Stimulated activated CD4-positive, alpha-beta T cell treated with anti-CD3 and anti-CD28 coated beads, TNF-alpha, amount 100 ng/mL, for 48 hours (primary cell): ENCODE measurements at regions not wholly inside any gene's neighbourhood (a gene's known extent, or its start where the extent isn't known, plus 50 kb on each side); places are given as distances from the start of the nearest gene placed in this dataset.
"Not testable (repeated sequence)": the region's sequence is repeated elsewhere in the genome, so short reads cannot be mapped to it uniquely, and the experiment has no call there.

ENCODE experiments used
- DNase-seq, 3 donors: peaks; one replicate each; pipeline ENCODE4 v3.0.0-alpha.2; 2020; ENCODE audit warnings: low read depth in 3 of 3

GRCh38 chr2:7094231-7094741 lies 177.1 kb downstream of the RNF144A start:
- DNase-seq = no peak

- no peak for DNase-seq
Measured at GRCh38 chr2:7096726-7097352, 179.6 kb downstream of the RNF144A start.

DNA sequence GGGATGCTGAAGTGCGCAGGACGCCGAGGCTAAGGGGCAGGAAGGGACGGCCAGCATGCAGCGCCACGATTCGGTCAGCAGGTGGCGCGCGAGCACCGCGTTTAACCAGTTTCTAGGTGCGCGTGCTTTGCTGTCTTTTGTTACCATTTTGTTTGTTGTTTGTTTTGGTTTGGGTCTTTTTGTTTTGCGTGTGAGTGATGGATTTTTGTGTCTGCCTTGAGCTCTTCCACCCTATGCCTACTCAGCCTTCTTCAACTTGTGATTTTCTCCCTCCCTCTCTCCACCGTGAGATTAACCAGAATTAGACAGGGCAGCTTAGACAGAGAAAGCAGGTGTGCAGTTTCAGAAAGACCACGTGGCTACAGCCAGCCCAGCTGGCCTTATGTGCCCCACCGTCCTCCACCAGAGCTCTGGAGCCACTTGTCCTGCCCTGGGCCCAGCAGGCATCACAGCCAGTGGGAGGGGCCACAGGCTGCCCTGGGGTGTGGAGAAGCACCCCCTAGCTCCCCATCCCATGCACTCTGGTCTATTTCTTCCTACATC lies 180.2 kb downstream of the RNF144A start:
- DNase-seq = peak; percentile 45 to 57 (median 46)

DNA sequence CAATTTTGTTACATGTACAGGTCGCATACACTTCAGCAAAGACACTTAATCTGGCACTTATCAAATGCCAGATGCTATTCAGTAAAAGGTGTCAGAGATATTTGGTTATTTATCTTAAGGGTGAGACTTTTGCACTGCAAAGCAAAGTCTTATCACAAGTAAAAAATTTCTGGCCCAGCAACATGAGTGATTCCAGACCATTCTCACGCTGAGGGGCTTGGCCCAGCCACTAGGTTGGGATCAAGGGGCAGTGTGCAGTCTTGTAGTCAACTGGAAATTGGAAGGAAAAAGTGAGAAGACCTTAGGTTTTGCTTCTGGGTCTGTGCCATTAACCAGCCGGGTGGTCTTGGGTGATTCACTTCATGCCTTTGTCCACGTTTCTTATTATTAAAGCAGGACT lies 181.6 kb downstream of the RNF144A start:
- no peak for DNase-seq

DNA sequence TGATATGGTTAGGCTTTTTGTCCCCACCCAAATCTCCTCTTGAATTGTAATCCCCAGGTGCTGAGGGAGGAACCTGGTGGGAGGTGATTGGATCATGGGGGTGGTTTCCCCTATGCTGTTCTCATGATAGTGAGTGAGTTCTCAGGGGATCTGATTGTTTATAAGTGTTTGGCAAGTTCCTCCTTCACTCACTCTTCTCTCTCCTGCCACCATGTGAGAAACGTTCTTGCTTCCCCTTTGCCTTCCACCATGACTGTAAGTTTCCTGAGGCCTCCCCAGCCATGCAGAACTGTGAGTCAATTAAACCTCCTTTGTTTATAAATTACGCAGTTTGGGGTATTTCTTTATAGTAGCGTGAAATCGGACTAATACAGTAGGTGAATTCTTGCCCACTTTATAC lies 182.5 kb downstream of the RNF144A start:
- not testable (repeated sequence) for DNase-seq

DNA sequence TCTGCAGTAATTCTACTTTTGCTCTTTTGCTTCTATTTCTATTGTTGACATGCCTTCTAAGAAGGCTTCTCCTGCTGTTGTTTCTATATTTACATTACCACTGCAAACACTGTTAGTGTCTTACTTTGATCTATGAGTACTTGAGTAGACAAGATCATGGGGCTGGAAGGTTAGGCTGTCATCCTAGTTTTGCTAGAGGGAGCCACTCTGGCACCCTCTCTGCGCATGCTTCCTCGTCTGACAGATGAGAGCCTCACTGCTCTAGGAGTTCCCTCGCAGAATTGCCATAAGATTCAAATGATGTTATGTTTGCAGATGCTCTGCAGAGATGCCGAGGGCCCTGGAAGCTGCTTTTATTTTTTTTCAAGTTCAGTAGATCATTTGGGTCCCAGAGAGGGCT lies 185.6 kb downstream of the RNF144A start:
- DNase-seq = no peak

GRCh38 chr2:7108792-7109532 lies 191.8 kb downstream of the RNF144A start:
- DNase-seq = no peak

- no peak for DNase-seq
Measured at GRCh38 chr2:7109533-7109885, 192.3 kb downstream of the RNF144A start.

DNA sequence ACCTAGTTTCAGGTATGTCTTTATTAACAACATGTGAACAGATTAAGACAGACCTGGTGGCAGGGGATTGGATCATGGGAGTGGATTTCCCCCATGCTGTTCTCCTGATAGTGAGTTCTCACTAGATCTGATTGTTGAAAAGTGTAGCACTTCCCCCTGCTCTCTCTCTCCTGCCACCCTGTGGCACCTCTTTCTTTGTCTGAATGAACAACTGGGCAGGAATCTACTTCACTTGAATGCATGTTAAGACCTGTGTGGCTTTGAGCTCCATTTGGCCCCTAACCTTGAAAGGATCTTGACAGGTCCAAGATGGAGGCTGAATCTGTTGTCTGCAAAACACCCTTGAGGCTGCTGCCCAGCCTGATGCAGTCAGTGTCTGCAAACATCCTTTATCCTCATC lies 194.4 kb downstream of the RNF144A start:
- DNase-seq = no peak

- no peak for DNase-seq
Measured at GRCh38 chr2:7115364-7115763, 198.2 kb downstream of the RNF144A start.

- no peak for DNase-seq
Measured at GRCh38 chr2:7115906-7116305, 198.7 kb downstream of the RNF144A start.

GRCh38 chr2:7116511-7116910 lies 199.3 kb downstream of the RNF144A start:
- no peak for DNase-seq

GRCh38 chr2:7117076-7117475 lies 199.9 kb downstream of the RNF144A start:
- no peak for DNase-seq

- DNase-seq = no peak
Measured at GRCh38 chr2:7118606-7119131, 201.5 kb downstream of the RNF144A start.

DNA sequence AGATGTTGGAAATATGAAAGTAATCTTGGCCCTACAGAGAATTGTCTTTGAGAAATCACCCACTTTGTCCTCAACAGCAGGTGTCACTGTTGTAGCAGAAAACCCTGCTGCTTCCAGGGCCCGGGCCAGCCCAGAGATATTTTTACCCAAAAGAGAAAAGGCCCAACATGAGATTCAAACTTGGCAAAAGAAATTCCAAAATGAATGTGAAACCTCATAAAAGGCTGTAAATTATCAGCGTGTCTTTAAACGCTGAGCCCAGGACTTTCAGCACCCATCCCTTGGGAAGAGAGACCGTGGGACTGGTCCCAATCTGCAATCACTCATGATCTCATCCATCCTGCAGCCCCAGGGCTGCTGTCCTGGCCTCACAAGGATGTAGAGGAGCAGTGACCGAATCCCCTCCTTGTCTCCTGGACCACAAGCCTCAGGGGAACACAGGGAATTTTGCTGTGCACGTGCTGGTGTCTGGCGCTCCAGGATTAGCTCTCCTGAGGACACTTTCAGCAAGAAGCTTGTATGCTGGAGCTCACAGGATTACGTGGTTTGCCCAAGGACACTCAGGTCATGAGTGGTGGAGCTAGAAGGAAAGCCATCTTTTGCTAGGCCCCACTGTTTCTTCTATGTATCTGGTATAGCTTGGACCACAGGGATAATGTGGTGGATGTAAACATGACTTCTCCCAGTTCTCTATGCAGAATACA lies 202.1 kb downstream of the RNF144A start:
- DNase-seq = no peak

GRCh38 chr2:7121851-7122250 lies 204.6 kb downstream of the RNF144A start:
- no peak for DNase-seq

DNA sequence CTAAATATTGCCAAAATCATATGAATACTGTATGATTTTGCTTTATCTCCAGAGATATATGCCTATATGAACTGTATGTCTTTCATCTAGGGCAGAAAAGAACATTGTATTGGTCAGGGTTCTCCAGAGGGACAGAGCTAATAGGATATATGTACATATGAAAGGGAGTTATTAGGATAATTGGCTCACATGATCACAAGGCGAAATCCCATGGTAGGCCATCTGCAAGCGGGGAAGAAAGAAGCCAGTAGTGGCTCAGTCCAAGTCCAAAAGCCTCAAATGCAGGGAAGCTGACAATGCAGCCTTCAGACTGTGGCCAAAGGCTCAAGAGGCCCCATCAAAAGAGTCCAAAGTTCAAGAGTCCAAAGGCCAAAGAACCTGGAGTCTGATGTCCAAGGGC lies 209.9 kb downstream of the RNF144A start:
- no peak for DNase-seq

GRCh38 chr2:7127687-7128086 lies 210.5 kb downstream of the RNF144A start:
- DNase-seq = no peak

- DNase-seq = no peak
Measured at GRCh38 chr2:7131261-7131660, 214.0 kb downstream of the RNF144A start.

- no peak for DNase-seq
Measured at GRCh38 chr2:7132753-7133152, 215.5 kb downstream of the RNF144A start.

DNA sequence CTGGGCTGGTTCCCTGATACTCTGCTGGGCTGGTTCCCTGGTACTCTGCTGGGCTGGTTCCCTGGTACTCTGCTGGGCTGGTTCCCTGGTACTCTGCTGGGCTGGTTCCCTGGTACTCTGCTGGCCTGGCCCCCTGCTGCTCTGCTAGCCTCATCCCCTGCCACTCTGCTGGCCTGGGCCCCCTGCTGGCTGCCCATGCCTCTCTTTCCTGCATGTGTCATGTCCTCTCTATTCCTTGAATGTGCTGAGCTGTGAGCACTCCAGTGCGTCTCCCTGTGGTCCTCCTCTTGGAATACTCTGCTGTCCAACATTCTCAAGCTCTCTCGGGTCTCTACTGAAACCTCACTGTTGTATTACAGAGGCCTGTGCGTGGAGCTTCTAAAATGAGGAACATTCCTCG lies 216.3 kb downstream of the RNF144A start:
- DNase-seq = no peak

DNA sequence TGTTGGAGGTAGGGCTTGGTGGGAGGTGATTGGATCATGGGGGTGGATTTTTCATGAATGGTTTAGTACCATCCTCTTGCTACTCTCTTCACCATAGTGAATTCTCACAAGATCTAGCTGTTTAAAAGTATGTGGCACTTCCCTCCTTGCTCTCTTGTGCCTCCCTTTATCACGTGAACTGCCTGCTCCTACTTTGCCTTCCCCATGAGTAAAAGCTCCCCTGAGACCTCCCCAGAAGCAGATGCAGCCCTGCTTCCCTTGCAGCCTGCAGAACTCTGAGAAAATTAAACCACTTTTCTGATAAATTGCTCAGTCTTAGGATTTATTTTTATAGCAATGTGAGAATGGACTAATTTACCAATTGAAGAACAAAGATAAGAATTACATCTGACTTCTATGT lies 223.1 kb downstream of the RNF144A start:
- DNase-seq = no peak
